NCI-H1092 (cell line): ENCODE measurements at regions not wholly inside any gene's neighbourhood (a gene's known extent, or its start where the extent isn't known, plus 50 kb on each side); places are given as distances from the start of the nearest gene placed in this dataset.

ENCODE experiments used
- DNase-seq: peaks from one replicate; lab custom pipeline; 2025; lab: John Stamatoyannopoulos, UW

GRCh38 chr17:34874478-34874877, 86.8 kb downstream of the CCT6B start:
- DNase-seq = no peak

GRCh38 chr17:34872640-34873039, 88.6 kb downstream of the CCT6B start:
- DNase-seq = no peak

GRCh38 chr17:34869641-34870040, 91.6 kb downstream of the CCT6B start:
- no peak for DNase-seq

- DNase-seq = no peak
Measured at GRCh38 chr17:34865716-34866115, 95.5 kb downstream of the CCT6B start.

GRCh38 chr17:34862384-34862783, 98.9 kb downstream of the CCT6B start:
- no peak for DNase-seq

GRCh38 chr17:34861864-34862263, 99.4 kb downstream of the CCT6B start:
- no peak for DNase-seq

- DNase-seq = no peak
Measured at GRCh38 chr17:34859652-34860051, 101.6 kb downstream of the CCT6B start.

- DNase-seq = no peak
Measured at GRCh38 chr17:34858591-34859565, 102.4 kb downstream of the CCT6B start.

- DNase-seq = no peak
Measured at GRCh38 chr17:34853924-34854323, 107.3 kb downstream of the CCT6B start.

GRCh38 chr17:34852614-34853013, 108.6 kb downstream of the CCT6B start:
- no peak for DNase-seq

- no peak for DNase-seq
Measured at GRCh38 chr17:34851961-34852540, 109.2 kb downstream of the CCT6B start.

- DNase-seq = no peak
Measured at GRCh38 chr17:34850964-34851363, 110.3 kb downstream of the CCT6B start.

- no peak for DNase-seq
Measured at GRCh38 chr17:34850023-34850422, 111.2 kb downstream of the CCT6B start.

GRCh38 chr17:34847938-34848337, 113.3 kb downstream of the CCT6B start:
- DNase-seq = no peak

GRCh38 chr17:34845296-34845695, 116.0 kb downstream of the CCT6B start:
- DNase-seq = no peak

GRCh38 chr17:34843682-34844081, 117.6 kb downstream of the CCT6B start:
- no peak for DNase-seq

- no peak for DNase-seq
Measured at GRCh38 chr17:34842235-34842634, 119.0 kb downstream of the CCT6B start.

GRCh38 chr17:34841467-34841866, 119.8 kb downstream of the CCT6B start:
- peak; percentile 2 for DNase-seq

- DNase-seq = no peak
Measured at GRCh38 chr17:34840750-34841149, 120.5 kb downstream of the CCT6B start.

- DNase-seq = no peak
Measured at GRCh38 chr17:34837876-34838478, 123.3 kb downstream of the CCT6B start.

GRCh38 chr17:34832376-34832775, 128.9 kb downstream of the CCT6B start:
- no peak for DNase-seq

- DNase-seq = peak; percentile 14
Measured at GRCh38 chr17:34827008-34827407, 134.3 kb downstream of the CCT6B start.

GRCh38 chr17:34826332-34826731, 134.9 kb downstream of the CCT6B start:
- DNase-seq = no peak
